ENCODE measurements at regions not wholly inside any gene's neighbourhood (a gene's known extent, or its start where the extent isn't known, plus 50 kb on each side); places are given as distances from the start of the nearest gene placed in this dataset.

- no peak for FAIRE-seq
- no peaks in the 10 kb centered on the region for H3K9me3 ChIP-seq (ENCODE audit: control insufficient read depth, low read depth, low read length)
- TF ChIP-seq EZH2 (IDR thresholded peaks at IDR 0.05; ENCODE audit: low read length): no peak
- no peak for TF ChIP-seq CTCF (optimal IDR thresholded peaks at IDR 0.05 in 1 of 3, IDR thresholded peaks at IDR 0.05 in 1 of 3, conservative IDR thresholded peaks at IDR 0.05 in 1 of 3; ENCODE audit: extremely low read depth in 1 of 3, insufficient read depth in 2 of 3, low read length in 3 of 3)
- H4K20me1 ChIP-seq (ENCODE audit: control insufficient read depth, extremely low read depth, insufficient read depth, low read length): no peaks in the 10 kb centered on the region
- dilution Hi-C loops (cut with MboI; ENCODE audit: extremely low pct_ligation_motif_present, low sequenced_read_pairs): no loop called here
- H3K4me3 ChIP-seq (ENCODE audit: control insufficient read depth in 2 of 3, extremely low read depth in 1 of 3, insufficient read depth in 2 of 3, low read depth in 1 of 3, low read length in 3 of 3): no peak overlapping the region
- no peak overlapping the region for H2AFZ ChIP-seq (ENCODE audit: control insufficient read depth, low read length)
- H3K9ac ChIP-seq (ENCODE audit: control insufficient read depth, extremely low read depth, insufficient read depth, low read length): no peak overlapping the region
- H3K79me2 ChIP-seq (ENCODE audit: control insufficient read depth, insufficient read depth, low read length): no peaks in the 10 kb centered on the region
- no peaks in the 10 kb centered on the region for H3K36me3 ChIP-seq (ENCODE audit: control insufficient read depth in 2 of 2, extremely low read depth in 1 of 2, insufficient read depth in 2 of 2, low read length in 2 of 2)
- no peak for DNase-seq (ENCODE audit: low read depth, low spot score)
- no peak overlapping the region for H3K27ac ChIP-seq (ENCODE audit: control insufficient read depth, insufficient read depth, low read length)
- no peaks in the 10 kb centered on the region for H3K4me1 ChIP-seq (ENCODE audit: control insufficient read depth, extremely low read depth, insufficient read depth, low read length)
- H3K9me1 ChIP-seq (ENCODE audit: control insufficient read depth, extremely low read depth, insufficient read depth, low read length): no peaks in the 10 kb centered on the region
- no peaks in the 10 kb centered on the region for H3K27me3 ChIP-seq (ENCODE audit: control insufficient read depth, extremely low read depth, insufficient read depth, low read length)
- no peak overlapping the region for H3K4me2 ChIP-seq (ENCODE audit: control insufficient read depth, extremely low read depth, insufficient read depth, low read depth, low read length)
These were observed 263.1 kb upstream of the DNAJC19 start for GRCh38 chr3:181252631-181253030.

GRCh38 chr3:181250714-181251113 is 261.2 kb upstream of the DNAJC19 start:
- DNase-seq (ENCODE audit: low read depth, low spot score) (no peak), FAIRE-seq (no peak)
- Histone ChIP-seq H3K27me3 (ENCODE audit: control insufficient read depth, extremely low read depth, insufficient read depth, low read length) (no peaks in the 10 kb centered on the region), H2AFZ (ENCODE audit: control insufficient read depth, low read length) (no peak overlapping the region), H3K79me2 (ENCODE audit: control insufficient read depth, insufficient read depth, low read length) (no peaks in the 10 kb centered on the region), H3K4me1 (ENCODE audit: control insufficient read depth, extremely low read depth, insufficient read depth, low read length) (no peaks in the 10 kb centered on the region), H3K27ac (ENCODE audit: control insufficient read depth, insufficient read depth, low read length) (no peak overlapping the region), H3K4me2 (ENCODE audit: control insufficient read depth, extremely low read depth, insufficient read depth, low read depth, low read length) (no peak overlapping the region), H3K9ac (ENCODE audit: control insufficient read depth, extremely low read depth, insufficient read depth, low read length) (no peak overlapping the region), H3K4me3 (ENCODE audit: control insufficient read depth in 2 of 3, extremely low read depth in 1 of 3, insufficient read depth in 2 of 3, low read depth in 1 of 3, low read length in 3 of 3) (no peak overlapping the region), H3K9me1 (ENCODE audit: control insufficient read depth, extremely low read depth, insufficient read depth, low read length) (no peaks in the 10 kb centered on the region), H3K36me3 (ENCODE audit: control insufficient read depth in 2 of 2, extremely low read depth in 1 of 2, insufficient read depth in 2 of 2, low read length in 2 of 2) (no peaks in the 10 kb centered on the region), H3K9me3 (ENCODE audit: control insufficient read depth, low read depth, low read length) (no peaks in the 10 kb centered on the region), H4K20me1 (ENCODE audit: control insufficient read depth, extremely low read depth, insufficient read depth, low read length) (no peaks in the 10 kb centered on the region)
- TF ChIP-seq EZH2 (IDR thresholded peaks at IDR 0.05; ENCODE audit: low read length): no peak
- TF ChIP-seq CTCF (optimal IDR thresholded peaks at IDR 0.05 in 1 of 3, IDR thresholded peaks at IDR 0.05 in 1 of 3, conservative IDR thresholded peaks at IDR 0.05 in 1 of 3; ENCODE audit: extremely low read depth in 1 of 3, insufficient read depth in 2 of 3, low read length in 3 of 3): no peak
- dilution Hi-C loops (cut with MboI; ENCODE audit: extremely low pct_ligation_motif_present, low sequenced_read_pairs): no loop called here
